ENCODE measurements at regions not wholly inside any gene's neighbourhood (a gene's known extent, or its start where the extent isn't known, plus 50 kb on each side); places are given as distances from the start of the nearest gene placed in this dataset.

GRCh38 chr4:37138019-37138653 lies 106.4 kb upstream of the NWD2 start:
- no peak overlapping the region for H3K4me3 ChIP-seq
- intact Hi-C loops (cut with DNase I; ENCODE audit: low total_unique reads), result no loop called here
- H3K4me1 ChIP-seq, result no peaks in the 10 kb centered on the region
- no peaks in the 10 kb centered on the region for H3K9me3 ChIP-seq
- WGBS, 2 donors, result 56 to 73% methylated on average over 2 of the region's 2 CpGs
- no peaks in the 10 kb centered on the region for H3K36me3 ChIP-seq (ENCODE audit: low read depth, missing control alignments)
- H3K27me3 ChIP-seq, result no peaks in the 10 kb centered on the region
- no peak overlapping the region for H3K27ac ChIP-seq
- no peak for TF ChIP-seq POLR2A (IDR thresholded peaks at IDR 0.05)
- no peak for TF ChIP-seq CTCF (IDR thresholded peaks at IDR 0.05)
- DNase-seq, result no peak

GRCh38 chr4:37138789-37139188 lies 105.8 kb upstream of the NWD2 start:
- intact Hi-C loops (cut with DNase I; ENCODE audit: low total_unique reads), result no loop called here
- no peak overlapping the region for H3K4me3 ChIP-seq
- no peaks in the 10 kb centered on the region for H3K27me3 ChIP-seq
- DNase-seq, result no peak
- no peak for TF ChIP-seq POLR2A (IDR thresholded peaks at IDR 0.05)
- WGBS, 2 donors, result 36 to 41% methylated on average over 2 of the region's 2 CpGs
- H3K9me3 ChIP-seq, result no peaks in the 10 kb centered on the region
- no peaks in the 10 kb centered on the region for H3K36me3 ChIP-seq (ENCODE audit: low read depth, missing control alignments)
- no peaks in the 10 kb centered on the region for H3K4me1 ChIP-seq
- H3K27ac ChIP-seq, result no peak overlapping the region

DNA sequence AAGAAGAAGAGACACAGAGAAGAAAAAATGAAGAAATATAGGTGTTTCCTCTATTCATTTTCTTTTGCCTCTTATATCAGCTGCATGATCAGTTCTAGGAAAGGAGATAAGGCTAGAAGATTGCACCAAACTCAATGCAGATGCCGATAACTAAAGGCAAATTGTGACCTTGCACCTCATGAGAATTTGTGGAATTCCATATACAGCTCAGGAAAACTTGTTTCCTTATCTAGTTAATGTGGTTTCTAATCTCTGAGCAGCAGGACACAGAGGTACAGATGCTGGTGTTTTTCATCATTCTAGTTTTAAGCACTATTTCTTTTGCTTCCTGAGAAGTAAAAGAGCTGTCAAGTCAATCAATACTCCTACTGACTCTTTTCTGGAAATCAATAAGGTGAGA lies 104.6 kb upstream of the NWD2 start:
- no peak overlapping the region for H3K4me3 ChIP-seq
- no peaks in the 10 kb centered on the region for H3K9me3 ChIP-seq
- H3K27me3 ChIP-seq, result no peaks in the 10 kb centered on the region
- TF ChIP-seq CTCF (IDR thresholded peaks at IDR 0.05) (no peak), POLR2A (IDR thresholded peaks at IDR 0.05) (no peak)
- DNase-seq, result no peak
- 23 to 31% methylated on average over 1 of the region's 1 CpG for WGBS, 2 donors
- H3K36me3 ChIP-seq (ENCODE audit: low read depth, missing control alignments), result no peaks in the 10 kb centered on the region
- no peaks in the 10 kb centered on the region for H3K4me1 ChIP-seq
- H3K27ac ChIP-seq, result no peak overlapping the region
- intact Hi-C loops (cut with DNase I; ENCODE audit: low total_unique reads), result no loop called here

DNA sequence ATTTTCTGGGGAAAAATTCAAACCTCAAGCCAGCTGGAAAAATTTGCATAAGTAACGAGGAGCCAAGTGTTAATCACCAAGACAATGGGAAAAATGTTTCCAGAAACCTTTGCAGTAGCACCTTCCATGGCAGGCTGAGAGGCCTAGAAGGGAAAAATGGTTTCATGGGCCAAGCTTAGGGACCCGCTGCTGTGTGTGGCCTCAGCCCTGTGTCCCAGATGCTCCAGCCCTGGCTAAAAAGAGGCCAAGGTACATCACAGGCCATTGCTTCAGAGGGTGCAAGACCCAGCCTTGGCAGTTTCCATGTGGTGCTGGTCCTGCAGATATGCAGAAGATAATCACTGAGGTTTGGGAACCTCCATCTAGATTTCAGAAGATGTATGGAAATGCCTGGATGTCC lies 98.3 kb upstream of the NWD2 start:
- WGBS, 2 donors, result 77 to 83% methylated on average over 2 of the region's 2 CpGs
- H3K36me3 ChIP-seq (ENCODE audit: low read depth, missing control alignments), result no peaks in the 10 kb centered on the region
- no peaks in the 10 kb centered on the region for H3K4me1 ChIP-seq
- H3K27me3 ChIP-seq, result no peaks in the 10 kb centered on the region
- TF ChIP-seq CTCF (IDR thresholded peaks at IDR 0.05) (no peak), POLR2A (IDR thresholded peaks at IDR 0.05) (no peak)
- H3K9me3 ChIP-seq, result no peaks in the 10 kb centered on the region
- no peak overlapping the region for H3K27ac ChIP-seq
- intact Hi-C loops (cut with DNase I; ENCODE audit: low total_unique reads), result no loop called here
- DNase-seq, result no peak
- H3K4me3 ChIP-seq, result no peak overlapping the region

DNA sequence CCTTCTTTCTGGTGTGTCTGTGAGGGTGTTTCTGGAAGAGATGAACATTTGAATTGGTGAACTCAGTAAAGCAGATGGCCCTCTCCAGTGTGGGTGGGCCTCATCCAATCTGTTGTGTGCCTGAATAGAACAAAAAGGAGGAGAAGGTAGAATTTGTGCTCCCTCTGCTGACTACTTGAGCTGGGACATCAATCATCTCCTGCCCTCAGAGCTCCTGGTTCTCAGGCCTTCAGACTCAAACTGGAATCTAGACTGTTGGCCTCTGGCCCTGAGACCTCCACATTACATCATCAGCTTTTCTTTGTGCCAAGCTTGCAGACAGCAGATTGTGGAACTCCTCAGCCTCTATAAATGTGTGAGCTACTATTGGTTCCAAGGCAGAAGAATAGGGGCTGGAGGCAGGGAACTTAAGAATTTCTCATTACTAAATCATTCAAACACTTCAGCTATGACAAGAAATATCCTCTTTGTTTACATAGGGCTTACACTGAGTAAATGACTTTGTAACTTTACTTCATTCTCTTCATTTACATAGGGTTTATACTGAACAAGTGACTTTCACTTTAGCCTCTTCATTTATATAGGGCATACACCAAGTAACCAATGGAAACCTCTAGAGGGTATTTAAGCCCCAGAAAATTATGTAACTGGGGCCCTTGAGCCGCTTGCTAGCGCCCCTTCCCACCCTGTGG lies 86.9 kb upstream of the NWD2 start:
- intact Hi-C loops (cut with DNase I; ENCODE audit: low total_unique reads), result no loop called here
- H3K27ac ChIP-seq, result no peak overlapping the region
- H3K9me3 ChIP-seq, result no peaks in the 10 kb centered on the region
- H3K4me1 ChIP-seq, result no peaks in the 10 kb centered on the region
- no peaks in the 10 kb centered on the region for H3K27me3 ChIP-seq
- no peaks in the 10 kb centered on the region for H3K36me3 ChIP-seq (ENCODE audit: low read depth, missing control alignments)
- whole genome bisulfite sequencing, 2 donors, result 90% methylated on average over 2 of the region's 2 CpGs
- no peak overlapping the region for H3K4me3 ChIP-seq
- DNase-seq, result no peak
- TF ChIP-seq CTCF (IDR thresholded peaks at IDR 0.05) (no peak), POLR2A (IDR thresholded peaks at IDR 0.05) (no peak)
